DMS79 (cell line): ENCODE measurements at regions not wholly inside any gene's neighbourhood (a gene's known extent, or its start where the extent isn't known, plus 50 kb on each side); places are given as distances from the start of the nearest gene placed in this dataset.

Experiments
- DNase-seq: peaks from one replicate; lab custom pipeline; 2025; lab: John Stamatoyannopoulos, UW

DNA sequence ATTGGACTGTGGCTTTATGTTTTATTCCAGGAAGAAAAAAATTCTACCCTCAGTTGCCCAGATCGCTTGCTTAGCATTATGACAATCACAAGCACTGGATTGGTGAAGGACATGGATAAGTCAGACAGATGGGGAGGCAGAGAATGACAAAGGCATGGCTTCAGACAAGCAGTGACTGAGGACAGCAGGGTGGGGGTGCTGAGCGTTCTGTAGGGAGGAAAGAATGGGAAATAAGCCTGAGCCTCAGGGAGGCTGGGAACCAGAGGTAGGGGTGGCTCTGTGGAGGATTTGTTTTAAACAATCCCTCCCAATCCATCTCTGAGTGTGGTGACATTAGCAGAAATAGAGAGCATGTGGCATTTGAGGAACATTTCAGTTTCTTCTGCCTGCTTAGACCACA lies 896.9 kb downstream of the CCSER2 start:
- DNase-seq = no peak

DNA sequence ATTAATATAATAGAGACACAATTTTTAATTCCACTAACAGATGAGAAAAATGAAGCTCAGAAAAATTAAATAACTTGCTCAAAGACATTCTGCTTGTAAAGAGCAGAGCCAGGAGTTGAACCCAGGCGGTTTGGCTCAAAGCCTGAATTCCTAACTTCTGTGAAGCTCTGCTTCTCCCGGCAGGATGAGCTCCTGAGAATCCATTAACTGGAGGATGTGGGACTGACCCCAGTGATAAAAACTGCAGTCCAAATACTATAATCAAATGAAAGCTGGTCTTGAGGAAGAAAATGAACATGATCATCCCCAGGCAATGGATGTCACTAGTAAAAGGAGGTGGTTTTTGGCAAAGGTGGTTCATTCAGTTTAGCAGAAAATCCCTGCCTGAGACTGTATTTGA lies 898.2 kb downstream of the CCSER2 start:
- no peak for DNase-seq

DNA sequence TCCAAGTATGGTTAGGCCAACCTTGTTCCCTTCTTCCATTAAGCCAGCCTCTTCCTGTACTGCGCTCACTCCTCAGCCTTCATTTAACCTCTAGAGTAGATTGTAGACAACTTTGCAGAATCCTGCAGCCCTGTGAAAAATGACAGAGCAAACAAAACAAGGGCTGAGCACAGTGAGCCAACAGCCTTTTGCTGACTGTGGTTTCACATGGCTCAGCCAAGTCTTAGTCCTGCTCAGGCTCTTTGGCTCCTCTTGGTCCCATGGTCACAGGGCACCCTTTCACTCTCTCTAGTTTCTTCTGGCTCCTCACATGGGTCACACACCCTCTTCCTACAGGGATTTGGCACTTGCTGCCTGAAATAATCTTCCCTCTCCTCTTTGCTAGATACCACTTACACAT lies 900.3 kb downstream of the CCSER2 start:
- no peak for DNase-seq

DNA sequence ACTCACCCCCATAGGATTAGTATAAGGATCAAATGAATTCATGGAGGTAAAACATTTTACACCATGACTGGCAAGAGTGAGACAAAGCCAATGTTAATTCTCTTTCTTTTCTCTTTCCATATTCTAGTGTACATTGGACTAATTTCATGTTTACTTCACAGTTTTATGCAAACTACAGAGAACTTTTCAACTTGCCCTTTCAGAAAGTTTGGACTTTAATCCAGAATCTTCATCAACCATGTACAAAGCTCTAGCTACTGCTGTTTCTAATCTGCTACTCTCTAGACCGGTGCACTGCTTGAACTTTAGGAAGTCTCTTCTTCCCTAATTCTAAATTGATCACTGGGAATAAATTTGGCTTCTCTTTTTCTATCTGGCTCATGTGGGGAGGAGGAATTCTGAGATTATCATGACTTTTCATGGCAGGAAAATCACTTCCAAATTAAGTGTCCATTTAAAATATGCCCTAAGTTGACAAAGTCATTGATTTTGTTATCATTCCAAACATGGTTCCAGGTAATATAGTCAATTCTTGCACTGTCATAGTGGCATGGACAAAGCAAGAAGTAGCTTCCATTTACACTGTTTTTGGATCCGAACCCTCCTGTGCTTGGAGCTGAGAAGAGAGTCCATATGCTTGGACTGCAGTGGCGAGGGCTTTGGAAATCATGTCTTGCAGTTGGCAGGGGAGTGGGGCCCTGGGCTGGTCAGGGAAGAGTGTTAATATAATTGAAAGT lies 903.3 kb downstream of the CCSER2 start:
- no peak for DNase-seq

DNA sequence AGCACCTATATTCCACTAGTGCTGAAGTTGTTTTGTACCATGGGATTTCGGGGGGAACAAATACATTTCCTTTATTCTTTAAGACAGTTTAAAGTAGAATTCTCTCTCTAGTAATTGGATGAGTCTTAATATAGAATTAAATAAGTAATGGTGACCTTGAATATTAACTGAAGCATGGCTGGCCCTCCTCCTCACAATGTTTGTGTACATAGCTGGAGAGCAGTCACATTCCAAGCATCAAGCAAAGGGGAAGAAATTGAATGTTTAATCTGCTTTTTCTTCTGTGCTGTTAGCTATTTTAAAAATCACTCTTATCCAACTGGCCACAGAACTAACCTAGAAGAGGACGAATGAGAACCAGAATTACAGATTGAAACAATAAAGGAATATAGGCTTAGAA lies 906.9 kb downstream of the CCSER2 start:
- DNase-seq = peak; percentile 56

DNA sequence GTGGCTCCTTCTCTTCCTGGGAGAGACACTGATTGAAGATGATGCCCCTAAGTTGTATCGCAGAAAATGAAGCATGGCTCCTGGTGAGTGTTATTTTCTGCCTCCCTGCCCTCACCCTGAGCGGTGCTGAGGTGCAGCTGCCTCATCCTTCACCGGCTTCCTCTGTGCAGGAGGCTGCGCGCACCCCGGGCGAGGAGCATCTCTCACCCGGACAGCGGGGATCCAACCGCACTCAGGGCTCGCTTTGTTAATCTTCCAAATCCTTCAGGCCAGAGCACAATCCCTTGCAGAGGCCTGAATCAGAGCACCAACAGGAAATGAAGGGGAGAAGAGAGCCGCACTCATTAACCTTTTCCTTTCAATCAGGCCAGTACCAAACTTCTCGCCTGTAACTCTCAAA lies 910.3 kb downstream of the CCSER2 start:
- DNase-seq = no peak

DNA sequence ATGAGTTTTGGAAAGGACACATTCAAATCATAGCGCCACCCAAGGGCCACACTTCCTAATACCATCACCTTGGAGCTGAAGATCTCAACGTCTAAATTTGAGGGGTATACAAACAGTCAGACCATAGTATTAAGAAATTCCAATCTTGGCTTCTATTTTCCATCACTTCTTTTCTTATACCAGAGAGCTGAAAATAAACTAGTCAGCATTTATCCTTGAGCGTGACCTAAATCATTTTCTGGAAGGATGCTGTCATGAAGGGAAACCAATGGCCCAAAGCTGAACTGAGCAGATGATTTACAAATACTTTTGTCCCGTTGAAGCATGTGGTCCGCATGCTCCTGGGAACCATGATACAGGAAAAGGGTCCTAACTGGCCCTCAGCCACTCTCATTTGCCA lies 921.9 kb downstream of the CCSER2 start:
- no peak for DNase-seq

DNA sequence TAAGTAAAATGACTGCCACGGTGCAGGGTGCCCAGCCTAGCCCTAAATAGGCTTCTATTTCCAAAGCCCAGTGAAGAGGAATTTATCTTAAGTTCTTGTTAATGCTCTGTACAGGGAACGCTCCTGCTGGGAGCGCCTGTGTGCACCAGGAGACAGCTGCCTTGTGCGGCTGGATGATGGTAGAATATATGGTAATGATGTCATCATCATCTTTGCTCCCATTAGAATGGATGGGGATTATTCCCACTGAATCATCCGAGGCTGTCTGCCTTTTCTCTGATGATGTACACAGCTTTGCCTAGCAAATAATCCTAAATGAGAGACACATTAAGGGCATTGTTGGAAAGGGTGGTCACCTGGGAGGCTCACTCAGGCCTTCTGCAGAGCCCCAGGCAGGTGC lies 928.1 kb downstream of the CCSER2 start:
- DNase-seq = no peak

DNA sequence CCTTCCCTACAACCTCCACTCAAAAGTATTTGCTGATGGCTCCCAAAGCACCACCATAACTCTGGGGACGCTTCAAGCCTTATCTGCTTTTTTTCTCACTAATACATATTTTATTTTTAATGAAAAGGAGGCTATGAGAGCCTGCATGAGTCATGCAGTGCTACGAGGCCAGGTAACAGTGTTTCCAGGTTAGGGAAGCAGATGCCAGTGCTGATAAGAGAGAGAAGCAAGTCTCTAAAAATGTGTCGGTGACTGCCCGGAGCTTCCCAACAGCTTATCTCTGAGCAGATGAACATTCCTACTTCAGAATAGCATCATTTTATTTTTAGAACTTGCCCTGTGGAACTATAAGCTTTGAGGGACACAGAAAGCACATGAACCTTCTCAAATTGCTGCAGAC lies 931.5 kb downstream of the CCSER2 start:
- DNase-seq = no peak

DNA sequence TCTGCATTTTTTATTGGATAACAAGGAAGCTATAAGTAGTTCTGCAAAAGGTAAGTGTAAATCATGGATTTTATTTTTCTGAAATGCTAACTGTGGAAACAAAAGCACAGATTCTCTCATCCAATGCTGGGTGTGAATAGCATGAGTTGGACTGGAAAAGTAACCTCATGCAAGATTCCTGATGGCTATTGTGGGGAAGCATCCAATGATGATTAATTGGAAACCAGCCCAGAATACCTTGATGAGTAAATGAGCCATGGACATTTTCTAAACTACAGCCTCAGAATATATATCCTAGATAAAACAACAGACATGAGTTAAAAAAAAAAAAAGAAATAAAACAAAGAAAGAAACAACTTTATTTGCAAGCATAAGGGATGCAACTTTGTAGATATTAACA lies 934.6 kb downstream of the CCSER2 start:
- DNase-seq = no peak

DNA sequence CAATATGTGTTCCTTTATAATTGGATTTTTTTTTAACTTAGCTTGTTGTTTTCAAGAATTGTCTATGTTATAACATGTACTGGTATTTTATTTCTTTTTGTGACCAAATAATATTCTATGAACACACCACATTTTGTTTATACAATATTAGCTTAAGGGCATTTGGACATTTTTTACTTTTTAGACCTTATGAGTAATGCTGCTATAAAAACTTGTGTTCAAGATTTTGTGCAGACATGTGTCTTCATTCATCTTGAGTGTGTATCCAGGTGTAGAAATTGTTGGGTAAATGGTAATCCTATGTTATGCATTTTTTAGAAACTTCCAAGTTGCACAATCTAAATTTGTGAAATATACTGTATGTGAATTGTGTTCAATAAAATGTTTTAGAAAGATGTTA lies 936.7 kb downstream of the CCSER2 start:
- DNase-seq = no peak

DNA sequence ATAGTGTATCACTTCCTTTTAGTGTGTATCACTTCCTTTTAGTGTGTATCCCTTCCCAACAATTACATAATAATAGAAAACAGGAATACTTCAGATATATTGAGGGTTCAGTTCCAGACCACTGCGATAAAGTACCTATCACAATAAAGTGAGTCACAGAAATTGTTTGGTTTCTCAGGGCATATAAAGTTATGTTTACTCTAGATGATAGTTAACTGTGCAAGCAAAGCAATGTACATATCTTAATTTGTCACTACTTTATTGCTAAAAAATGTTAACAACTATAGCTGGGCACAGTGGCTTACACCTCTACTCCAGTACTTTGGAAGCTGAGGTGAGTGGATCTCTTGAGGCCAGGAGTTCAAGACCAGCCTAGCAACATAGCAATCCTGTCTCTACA lies 938.4 kb downstream of the CCSER2 start:
- DNase-seq = no peak

DNA sequence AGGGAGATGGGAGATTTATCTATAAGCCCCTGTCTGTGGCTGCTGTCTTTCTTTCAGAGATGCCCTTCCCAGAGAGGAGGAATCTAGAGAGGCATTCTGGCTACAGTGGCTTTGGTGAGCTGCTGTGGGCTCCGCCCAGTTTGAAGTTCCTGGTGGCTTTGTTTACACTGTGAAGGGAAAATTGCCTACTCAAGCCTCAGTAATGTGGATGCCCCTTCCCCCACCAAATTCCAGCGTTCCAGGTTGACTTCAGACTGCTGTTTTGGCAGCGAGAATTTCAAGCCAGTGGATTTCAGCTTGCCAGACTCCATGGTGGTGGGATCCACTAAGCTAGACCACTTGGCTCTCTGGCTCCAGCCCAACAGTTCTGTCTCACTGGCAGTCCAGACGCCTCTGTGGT lies 951.6 kb downstream of the CCSER2 start:
- DNase-seq = no peak

DNA sequence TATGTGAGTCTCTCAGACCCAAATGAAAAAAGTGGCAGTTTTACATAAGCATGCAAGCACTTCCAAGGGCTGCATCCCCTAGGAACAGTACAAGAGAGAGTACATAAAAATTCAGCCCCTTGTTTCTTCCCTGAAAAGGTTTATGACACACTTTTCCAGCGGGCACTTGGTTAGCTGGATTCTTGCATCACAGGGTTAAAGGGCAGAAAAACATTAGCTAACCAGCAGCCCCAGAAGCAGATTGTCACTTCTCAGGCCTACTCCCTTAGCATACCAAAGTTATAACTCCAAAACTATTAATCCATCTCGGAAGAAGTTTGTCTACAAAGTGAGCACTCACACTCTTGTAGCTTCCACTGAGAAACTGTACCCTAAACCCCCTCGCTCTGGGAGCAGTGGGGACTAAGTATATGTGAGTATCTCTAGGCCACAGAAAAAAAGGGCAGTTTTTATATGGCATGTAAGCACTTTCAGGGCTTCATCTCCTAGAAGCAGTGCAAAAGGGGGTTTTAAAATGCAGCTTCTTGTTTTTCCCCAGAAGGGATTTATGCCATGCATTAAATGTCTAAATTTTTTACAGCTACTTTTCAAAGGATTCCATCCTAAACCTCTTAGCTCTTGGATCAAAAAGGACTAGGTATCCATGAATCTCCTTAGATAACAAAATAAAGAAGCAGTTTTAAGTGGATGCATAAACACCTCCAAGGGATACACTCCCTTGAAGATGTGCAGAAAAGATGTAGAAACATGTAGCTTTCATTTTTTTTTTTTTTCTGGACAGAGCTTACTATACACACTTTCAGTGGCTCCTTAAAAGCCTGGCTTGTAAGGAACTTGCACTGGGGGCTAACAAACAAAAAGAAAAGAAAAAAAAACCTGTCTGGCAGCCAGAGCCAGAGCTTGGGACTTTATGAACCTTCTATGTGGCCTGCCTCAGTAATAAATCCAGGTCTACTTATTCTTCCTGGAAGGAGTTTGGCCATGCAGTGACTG lies 956.7 kb downstream of the CCSER2 start:
- no peak for DNase-seq

DNA sequence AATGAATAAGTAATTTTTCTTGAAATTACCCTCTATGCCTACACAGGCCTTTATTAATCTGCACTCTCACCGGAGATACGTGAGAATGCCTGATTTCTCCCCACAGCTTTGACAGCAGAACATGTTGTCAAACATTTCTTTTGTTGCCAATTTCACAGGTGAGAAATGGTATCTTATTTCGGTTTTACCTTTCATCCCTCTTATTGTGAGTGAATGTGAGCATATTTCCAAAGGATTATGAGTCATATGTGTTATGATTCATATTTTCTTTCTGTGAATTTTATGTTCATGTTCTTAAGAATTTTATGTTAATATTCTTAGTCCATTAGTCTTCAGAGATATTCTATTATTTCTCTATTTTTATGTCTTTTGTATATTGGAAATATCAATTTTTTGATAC lies 965.1 kb downstream of the CCSER2 start:
- no peak for DNase-seq

DNA sequence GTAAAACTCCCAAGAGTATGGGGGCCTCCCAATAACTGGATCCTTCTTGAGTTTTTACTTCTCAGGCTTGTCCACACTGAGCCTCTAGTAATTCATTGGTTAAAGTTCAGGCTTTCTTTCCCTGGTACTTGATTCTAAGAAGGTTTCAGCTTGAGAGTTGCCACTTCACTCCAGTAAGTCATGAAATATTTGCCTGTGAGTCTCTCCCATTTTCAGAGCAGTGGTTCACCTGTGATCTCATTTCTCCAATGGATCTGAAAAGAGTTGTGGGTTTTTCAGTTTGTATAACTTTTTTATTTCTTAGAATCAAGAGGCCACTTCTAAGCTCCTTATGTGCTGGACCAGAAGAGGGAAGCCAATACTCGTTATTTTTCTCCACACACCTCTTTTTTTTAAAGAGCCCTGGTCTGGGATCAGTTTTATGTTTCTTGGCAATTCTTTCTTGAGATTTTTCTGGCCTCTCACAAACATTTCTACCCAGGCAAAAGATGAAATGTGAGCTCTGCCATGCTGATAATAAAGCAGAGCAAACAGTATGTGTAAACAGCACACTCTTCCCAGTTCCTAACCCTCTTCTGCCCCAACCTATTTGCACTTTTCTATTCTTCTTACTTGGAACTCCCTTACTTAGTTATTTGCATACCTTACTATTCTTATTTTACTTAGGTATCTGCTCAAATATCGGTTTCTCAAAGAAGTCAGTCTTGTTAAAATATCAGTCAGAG lies 983.4 kb downstream of the CCSER2 start:
- peak; percentile 75 for DNase-seq

DNA sequence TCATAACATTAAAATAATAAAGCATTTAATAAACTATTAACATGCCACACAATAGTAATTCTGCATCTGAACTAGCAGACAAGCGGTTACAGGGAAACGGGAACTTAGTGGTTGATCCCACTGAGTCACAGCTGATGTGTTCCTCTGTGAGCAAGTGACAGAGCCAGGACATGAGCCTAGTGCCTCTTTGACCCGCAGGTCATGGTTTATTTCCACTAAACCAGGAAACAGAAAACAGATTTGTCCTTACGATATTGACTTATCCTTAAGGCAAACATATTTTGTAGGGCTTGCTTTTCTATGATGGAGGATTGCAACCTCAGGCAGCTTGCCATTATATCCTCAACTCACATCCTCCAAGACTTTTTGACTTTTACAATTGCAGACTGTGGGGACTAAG lies 987.3 kb downstream of the CCSER2 start:
- DNase-seq = no peak

DNA sequence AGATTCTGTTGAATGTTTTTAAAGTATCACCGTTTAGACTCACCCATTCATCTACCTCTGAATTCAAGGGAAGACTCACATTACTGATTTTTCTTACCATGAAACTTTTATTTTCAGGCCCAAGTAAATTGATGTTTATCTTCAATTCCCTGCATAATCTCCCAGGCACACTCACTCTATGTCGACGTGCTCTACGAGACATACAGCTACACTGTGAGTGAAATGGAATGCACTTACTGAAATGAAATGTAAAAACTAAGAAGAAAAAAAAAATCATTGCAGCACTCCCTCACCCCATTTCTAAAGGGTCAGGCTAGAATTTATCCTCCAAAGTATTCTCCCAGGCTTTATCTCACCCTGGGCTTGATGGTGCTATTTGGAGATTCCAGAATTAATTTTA lies 987.9 kb downstream of the CCSER2 start:
- DNase-seq = no peak

DNA sequence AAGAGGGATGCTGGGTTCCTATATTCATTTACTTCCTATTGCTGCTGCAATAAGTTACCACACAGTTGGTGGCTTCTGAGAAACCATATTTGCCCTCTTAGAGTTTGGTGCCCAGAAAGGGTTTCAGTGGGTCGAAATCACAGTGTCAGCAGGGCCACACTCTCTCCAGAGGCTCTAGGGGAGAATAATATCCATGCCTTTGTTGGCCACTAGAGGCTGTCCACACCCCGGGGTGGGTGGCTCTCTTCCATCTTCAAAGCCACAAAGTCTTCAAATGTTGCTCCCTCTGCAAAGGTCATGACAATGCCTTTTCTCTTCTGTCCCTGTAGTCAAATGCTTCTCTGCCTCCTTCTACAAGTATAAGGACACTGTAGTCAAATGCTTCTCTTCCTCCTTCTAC lies 989.4 kb downstream of the CCSER2 start:
- no peak for DNase-seq

DNA sequence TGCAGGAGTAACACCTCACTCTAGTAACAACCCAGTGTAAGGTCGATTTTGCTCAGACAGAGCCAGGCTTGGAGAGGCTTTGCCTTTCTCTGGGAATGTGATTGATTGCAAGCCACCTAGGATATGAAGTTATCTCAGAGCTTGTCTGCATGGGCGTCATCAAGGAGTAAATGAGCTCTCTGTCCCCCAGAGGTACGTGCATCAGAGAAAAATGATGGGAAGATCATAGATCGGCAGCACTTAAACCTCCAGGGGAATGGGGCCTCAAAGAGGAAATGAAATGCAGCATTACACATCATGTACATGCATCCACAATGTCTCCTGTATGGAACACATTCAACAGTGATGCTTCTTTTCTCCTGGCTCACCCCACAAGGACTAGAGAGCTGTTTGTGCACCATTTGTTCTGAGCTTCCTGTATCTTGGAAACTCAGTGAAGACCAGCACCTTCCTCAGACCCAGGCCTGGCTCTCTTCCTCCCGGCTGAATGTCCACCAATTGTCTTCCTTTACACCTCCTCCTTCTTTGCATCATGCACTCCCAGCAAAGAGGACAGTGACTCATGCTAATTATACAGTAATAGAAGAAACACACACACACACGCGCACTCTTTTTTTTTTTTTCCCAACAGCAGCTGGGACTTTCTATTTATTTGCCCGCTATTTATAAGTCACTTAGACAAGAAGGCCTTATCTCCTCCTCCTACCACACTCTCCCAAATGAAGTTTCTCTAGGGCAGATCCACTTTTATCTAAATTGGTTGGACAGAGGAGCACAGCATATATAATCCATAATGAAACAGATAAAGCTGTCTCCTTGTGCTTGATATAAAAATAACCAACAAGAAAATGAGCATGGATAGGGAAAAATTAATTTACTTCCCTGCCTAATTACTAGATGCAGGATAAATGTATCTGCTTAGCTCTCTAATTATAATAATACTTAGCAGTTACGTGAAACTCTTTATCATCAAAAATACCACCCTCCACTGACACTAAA lies 990.7 kb downstream of the CCSER2 start:
- DNase-seq = no peak

DNA sequence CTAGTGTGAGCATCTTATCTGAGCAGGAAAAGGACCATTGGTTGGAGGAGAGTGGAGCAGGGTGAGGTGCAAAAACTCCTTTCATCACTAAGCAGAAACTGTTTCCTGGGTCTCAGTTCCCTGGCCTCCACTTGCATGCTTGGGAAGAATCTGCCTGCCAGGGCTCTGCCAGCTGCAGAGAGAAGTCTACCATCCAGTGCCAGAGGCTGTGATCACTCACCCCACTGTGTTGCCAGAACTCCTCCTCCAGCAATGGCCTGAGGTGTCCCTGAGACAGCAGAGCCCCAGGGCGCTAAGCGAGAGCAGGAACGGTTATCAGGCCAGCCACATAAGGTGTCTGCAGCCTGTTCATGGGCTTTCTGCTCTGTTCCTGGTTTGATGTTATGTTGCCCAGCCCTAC lies 991.4 kb downstream of the CCSER2 start:
- DNase-seq = no peak
